B cell (primary cell): ENCODE measurements at regions not wholly inside any gene's neighbourhood (a gene's known extent, or its start where the extent isn't known, plus 50 kb on each side); places are given as distances from the start of the nearest gene placed in this dataset.

Source experiments
- ATAC-seq: fragments of 200-7000 bp; cut with Tn5 transposase; one replicate; pipeline ENCODE4 v1.10.0; 2021; ENCODE audit warnings: low read depth, mild to moderate bottlenecking, moderate number of reproducible peaks, moderate library complexity
- CTCF ChIA-PET: fragments of 350-600 bp; sonication (Branson Sonifier 250); formaldehyde crosslinking; loops from one replicate; lab custom pipeline; 2021; ENCODE audit warnings: antibody characterized with exemption, inconsistent platforms; lab: Charles Lee
- POLR2A ChIA-PET: fragments of 350-600 bp; sonication (Branson Sonifier 250); formaldehyde crosslinking; loops from one replicate; lab custom pipeline; 2021; ENCODE audit warnings: antibody characterized with exemption; lab: Charles Lee
- DNase-seq: peaks from one replicate; pipeline ENCODE4 v3.0.0; 2013
- H2AFZ ChIP-seq: 2 replicates; pipeline ENCODE4 v1.6.1; 2012; ENCODE audit warnings: mild to moderate bottlenecking, low read depth, low read length; ENCODE audit not compliant: insufficient read depth, poor library complexity, severe bottlenecking
- H3K27ac ChIP-seq, 2 donors: 1 replicate in 1 of 2; 2 replicates in 1 of 2; pipeline ENCODE4 v1.5.1; 2012 to 2013; ENCODE audit warnings: low read length in 2 of 2, mild to moderate bottlenecking in 2 of 2, moderate library complexity in 1 of 2
- H3K27me3 ChIP-seq, 4 experiments: fragments of 200-600 bp in 1 of 4; sonication (generic) in 1 of 4; replicated peaks in 1 of 4; 1 replicate in 2 of 4; 2 replicates in 2 of 4; pipeline versions ENCODE4 v1.6.1 to v1.7.0; 2013 to 2016; ENCODE audit warnings: low read length in 3 of 4, mild to moderate bottlenecking in 2 of 4, mixed read lengths in 1 of 4, moderate library complexity in 1 of 4; ENCODE audit not compliant: insufficient read depth in 4 of 4, control insufficient read depth in 3 of 4; ENCODE audit errors: control extremely low read depth in 1 of 4
- H3K36me3 ChIP-seq, 2 experiments: replicated peaks in 1 of 2; 1 replicate in 1 of 2; 2 replicates in 1 of 2; pipeline versions ENCODE4 v1.6.1 to v1.7.1; 2013; ENCODE audit warnings: low read length in 1 of 2; ENCODE audit not compliant: insufficient read depth in 2 of 2, control insufficient read depth in 1 of 2; ENCODE audit errors: control extremely low read depth in 1 of 2, extremely low read depth in 1 of 2
- H3K4me1 ChIP-seq, 2 donors: fragments of 200-600 bp in 1 of 2; sonication (generic) in 1 of 2; 1 replicate in 1 of 2; 2 replicates in 1 of 2; pipeline versions ENCODE4 v1.5.1 to v1.6.1; 2013 to 2017; ENCODE audit warnings: low read length in 2 of 2; ENCODE audit not compliant: control insufficient read depth in 2 of 2, insufficient read depth in 2 of 2
- H3K4me2 ChIP-seq: replicated peaks from 2 replicates; pipeline ENCODE3; 2012; ENCODE audit warnings: mild to moderate bottlenecking, low read depth, low read length; ENCODE audit not compliant: poor library complexity, severe bottlenecking
- H3K4me3 ChIP-seq, 5 experiments: fragments of 200-600 bp in 1 of 5; sonication (generic) in 1 of 5; 1 replicate in 3 of 5; 2 replicates in 2 of 5; pipeline versions ENCODE4 v1.5.1 to v1.7.0; 2011 to 2016; ENCODE audit warnings: low read length in 4 of 5, mild to moderate bottlenecking in 4 of 5, low read depth in 2 of 5, control low read depth in 1 of 5, moderate library complexity in 1 of 5; ENCODE audit not compliant: insufficient read depth in 1 of 5; ENCODE audit errors: control extremely low read depth in 1 of 5, extremely low read depth in 1 of 5
- H3K79me2 ChIP-seq: fragments of 200-600 bp; sonication (generic); one replicate; pipeline ENCODE4 v1.6.0; 2016; ENCODE audit warnings: low read length; ENCODE audit not compliant: control insufficient read depth, insufficient read depth
- H3K9ac ChIP-seq: fragments of 200-600 bp; sonication (generic); 2 replicates; pipeline ENCODE4 v1.6.1; 2017; ENCODE audit warnings: mild to moderate bottlenecking, low read length, moderate library complexity
- H3K9me3 ChIP-seq, 3 donors: one replicate each; pipeline versions ENCODE4 v1.6.1 to v1.7.1; 2013; ENCODE audit warnings: low read length in 2 of 3; ENCODE audit not compliant: control insufficient read depth in 2 of 3, insufficient read depth in 1 of 3; ENCODE audit errors: control extremely low read depth in 1 of 3
- H4K20me1 ChIP-seq: 2 replicates; pipeline ENCODE4 v1.6.0; 2012; ENCODE audit warnings: mild to moderate bottlenecking, low read length; ENCODE audit not compliant: insufficient read depth, control insufficient read depth, poor library complexity, severe bottlenecking
- H3K27ac Mint-ChIP-seq: one replicate; pipeline ENCODE4 v1.8.0; 2021; ENCODE audit warnings: mixed read lengths
- H3K27me3 Mint-ChIP-seq: one replicate; pipeline ENCODE4 v1.8.0; 2021; ENCODE audit warnings: mixed read lengths
- H3K4me1 Mint-ChIP-seq: one replicate; pipeline ENCODE4 v1.8.0; 2021; ENCODE audit warnings: mixed read lengths
- H3K4me3 Mint-ChIP-seq: one replicate; pipeline ENCODE4 v1.8.0; 2021; ENCODE audit warnings: mixed read lengths
- H3K9me3 Mint-ChIP-seq: one replicate; pipeline ENCODE4 v1.8.0; 2022; ENCODE audit warnings: mixed read lengths; ENCODE audit not compliant: insufficient read depth
- EZH2 ChIP-seq: IDR thresholded peaks from 2 replicates; pipeline ENCODE4 v1.6.1; 2012; ENCODE audit warnings: borderline replicate concordance, low read depth, mild to moderate bottlenecking, moderate library complexity, low read length; ENCODE audit not compliant: insufficient read depth, poor library complexity, severe bottlenecking
- WGBS: methylation state at CpG from one replicate; pipeline ENCODE4 v1.1.5; 2013; ENCODE audit warnings: missing lambda C conversion rate; ENCODE audit not compliant: insufficient coverage; 5-methylcytosine and 5-hydroxymethylcytosine counted together
- intact Hi-C: fragments of 100-400 bp; cut with micrococcal nuclease; formaldehyde crosslinking; loops from one replicate; pipeline ENCODE4 v1.10.0; 2022
- TF ChIP-seq, protein P1 (sequence below): fragments of 200-600 bp; IDR thresholded peaks from one replicate; pipeline ENCODE4 v1.8.0; 2022; ENCODE audit warnings: antibody characterized with exemption, mild to moderate bottlenecking

DNA sequence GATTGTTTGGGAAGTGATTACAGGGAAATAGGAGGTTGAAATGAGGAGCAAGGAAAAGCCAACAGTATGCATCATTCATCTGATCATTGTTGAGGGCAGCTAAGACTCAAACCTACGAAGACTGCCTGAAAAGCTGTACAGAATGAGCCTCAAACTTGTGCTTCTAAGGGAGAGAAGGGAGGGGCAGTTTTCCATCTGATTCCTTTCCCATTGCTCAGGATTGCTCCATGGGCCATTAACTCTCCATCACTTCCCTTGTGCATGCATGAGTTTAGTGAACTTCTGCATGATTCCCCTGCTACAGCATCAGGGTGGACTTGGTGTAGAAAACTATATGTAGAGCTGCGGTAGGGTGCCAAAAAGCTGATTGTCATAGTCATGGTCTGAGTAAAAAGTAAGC lies 742.7 kb upstream of the SLC35B3 start:
- H3K9ac ChIP-seq, result no peak overlapping the region
- peaks cover 0 to 8% (median 0%) of the 10 kb centered on the region in 3 donors for H3K9me3 ChIP-seq
- POLR2A ChIA-PET, result no interaction called here
- H3K27ac Mint-ChIP-seq, result no peak overlapping the region
- no peaks in the 10 kb centered on the region for H3K27me3 ChIP-seq
- no peaks in the 10 kb centered on the region for H3K79me2 ChIP-seq
- no peak overlapping the region for H3K4me3 Mint-ChIP-seq
- H3K4me2 ChIP-seq, result no peak overlapping the region
- ATAC-seq, result no peak
- H4K20me1 ChIP-seq, result no peaks in the 10 kb centered on the region
- CTCF ChIA-PET, result no interaction called here
- H3K4me1 ChIP-seq, result no peaks in the 10 kb centered on the region
- intact Hi-C loops, result no loop called here
- no peak overlapping the region for H2AFZ ChIP-seq
- TF ChIP-seq, protein P1, sequence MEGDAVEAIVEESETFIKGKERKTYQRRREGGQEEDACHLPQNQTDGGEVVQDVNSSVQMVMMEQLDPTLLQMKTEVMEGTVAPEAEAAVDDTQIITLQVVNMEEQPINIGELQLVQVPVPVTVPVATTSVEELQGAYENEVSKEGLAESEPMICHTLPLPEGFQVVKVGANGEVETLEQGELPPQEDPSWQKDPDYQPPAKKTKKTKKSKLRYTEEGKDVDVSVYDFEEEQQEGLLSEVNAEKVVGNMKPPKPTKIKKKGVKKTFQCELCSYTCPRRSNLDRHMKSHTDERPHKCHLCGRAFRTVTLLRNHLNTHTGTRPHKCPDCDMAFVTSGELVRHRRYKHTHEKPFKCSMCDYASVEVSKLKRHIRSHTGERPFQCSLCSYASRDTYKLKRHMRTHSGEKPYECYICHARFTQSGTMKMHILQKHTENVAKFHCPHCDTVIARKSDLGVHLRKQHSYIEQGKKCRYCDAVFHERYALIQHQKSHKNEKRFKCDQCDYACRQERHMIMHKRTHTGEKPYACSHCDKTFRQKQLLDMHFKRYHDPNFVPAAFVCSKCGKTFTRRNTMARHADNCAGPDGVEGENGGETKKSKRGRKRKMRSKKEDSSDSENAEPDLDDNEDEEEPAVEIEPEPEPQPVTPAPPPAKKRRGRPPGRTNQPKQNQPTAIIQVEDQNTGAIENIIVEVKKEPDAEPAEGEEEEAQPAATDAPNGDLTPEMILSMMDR, result no peak
- TF ChIP-seq EZH2, result no peak
- H3K36me3 ChIP-seq, result no peaks in the 10 kb centered on the region
- H3K4me1 Mint-ChIP-seq, result no peaks in the 10 kb centered on the region
- 93% methylated on average over 2 of the region's 2 CpGs for WGBS
- DNase-seq, result no peak
- no peak overlapping the region for H3K27ac ChIP-seq
- H3K27me3 Mint-ChIP-seq, result no peaks in the 10 kb centered on the region
- H3K4me3 ChIP-seq, result no peak overlapping the region
- peaks cover 8% of the 10 kb centered on the region for H3K9me3 Mint-ChIP-seq

DNA sequence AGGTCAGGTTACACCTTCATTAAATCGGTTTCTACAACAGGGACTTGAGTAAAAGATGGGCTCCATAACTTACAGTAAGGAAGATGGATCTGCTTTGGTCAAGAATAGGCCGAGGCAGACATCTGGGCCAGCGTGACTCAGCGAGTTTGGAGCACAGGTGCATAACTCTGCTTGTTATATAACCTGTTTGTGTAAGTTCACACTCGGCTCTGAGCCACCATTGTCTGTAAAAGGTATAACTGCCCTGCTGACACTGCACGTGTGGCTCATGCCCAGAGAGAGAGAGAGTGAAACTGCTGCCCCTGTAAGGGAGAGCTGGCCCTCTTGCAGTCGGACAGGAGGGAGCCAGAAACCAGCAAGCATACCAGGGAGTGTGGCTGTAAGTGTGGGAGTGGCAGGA lies 737.9 kb upstream of the SLC35B3 start:
- intact Hi-C loops, result no loop called here
- Histone ChIP-seq H3K27ac (no peak overlapping the region), H3K27me3 (no peaks in the 10 kb centered on the region), H3K9ac (no peak overlapping the region), H3K4me2 (no peak overlapping the region), H3K4me3 (no peak overlapping the region), H3K79me2 (no peaks in the 10 kb centered on the region), H3K36me3 (no peaks in the 10 kb centered on the region), H4K20me1 (no peaks in the 10 kb centered on the region), H3K9me3 (peaks cover 0 to 14% (median 3%) of the 10 kb centered on the region in 3 donors), H2AFZ (no peak overlapping the region), H3K4me1 (no peaks in the 10 kb centered on the region)
- DNase-seq (no peak), ATAC-seq (no peak)
- ChIA-PET POLR2A (no interaction called here), CTCF (no interaction called here)
- H3K27me3 Mint-ChIP-seq, result no peaks in the 10 kb centered on the region
- no peaks in the 10 kb centered on the region for H3K4me1 Mint-ChIP-seq
- H3K27ac Mint-ChIP-seq, result no peak overlapping the region
- peaks cover 6% of the 10 kb centered on the region for H3K9me3 Mint-ChIP-seq
- 76% methylated on average over 7 of the region's 7 CpGs for WGBS
- H3K4me3 Mint-ChIP-seq, result no peak overlapping the region
- no peak for TF ChIP-seq EZH2
- TF ChIP-seq, protein P1, result no peak
